ENCODE measurements at regions not wholly inside any gene's neighbourhood (a gene's known extent, or its start where the extent isn't known, plus 50 kb on each side); places are given as distances from the start of the nearest gene placed in this dataset.
"Not testable (repeated sequence)": the region's sequence is repeated elsewhere in the genome, so short reads cannot be mapped to it uniquely, and the experiment has no call there.

- no peak for FAIRE-seq
Observed at GRCh38 chr4:82171531-82172155, 202.1 kb downstream of the HNRNPD start.

- no peak for FAIRE-seq
Observed at GRCh38 chr4:82149750-82150149, 224.0 kb downstream of the HNRNPD start.

GRCh38 chr4:82145850-82146249 is 227.9 kb downstream of the HNRNPD start:
- no peak for FAIRE-seq

- no peak for FAIRE-seq
Observed at GRCh38 chr4:82140422-82140821, 233.4 kb downstream of the HNRNPD start.

GRCh38 chr4:82139287-82139686 is 234.5 kb downstream of the HNRNPD start:
- no peak for FAIRE-seq

GRCh38 chr4:82138374-82138773 is 235.4 kb downstream of the HNRNPD start:
- FAIRE-seq, result no peak

GRCh38 chr4:82136161-82136801 is 237.5 kb downstream of the HNRNPD start:
- no peak for FAIRE-seq

- FAIRE-seq, result no peak
Observed at GRCh38 chr4:82128355-82128754, 245.4 kb downstream of the HNRNPD start.

GRCh38 chr4:82126512-82127040 is 247.2 kb downstream of the HNRNPD start:
- no peak for FAIRE-seq

GRCh38 chr4:82125787-82126297 is 247.9 kb downstream of the HNRNPD start:
- no peak for FAIRE-seq

- no peak for FAIRE-seq
Observed at GRCh38 chr4:82124932-82125786, 248.6 kb downstream of the HNRNPD start.

GRCh38 chr4:82124365-82124764 is 249.4 kb downstream of the HNRNPD start:
- no peak for FAIRE-seq

- FAIRE-seq, result no peak
Observed at GRCh38 chr4:82123934-82124333, 249.9 kb downstream of the HNRNPD start.

- FAIRE-seq, result not testable (repeated sequence)
Observed at GRCh38 chr4:82115183-82115582, 258.6 kb downstream of the HNRNPD start.

- no peak for FAIRE-seq
Observed at GRCh38 chr4:82108506-82108905, 265.3 kb downstream of the HNRNPD start.

GRCh38 chr4:82104578-82104977 is 269.2 kb downstream of the HNRNPD start:
- no peak for FAIRE-seq

- no peak for FAIRE-seq
Observed at GRCh38 chr4:82099928-82100579, 273.7 kb downstream of the HNRNPD start.

- FAIRE-seq, result no peak
Observed at GRCh38 chr4:82097504-82097903, 276.3 kb downstream of the HNRNPD start.

- no peak for FAIRE-seq
Observed at GRCh38 chr4:82090717-82091116, 283.1 kb downstream of the HNRNPD start.

GRCh38 chr4:82084747-82085146 is 289.0 kb downstream of the HNRNPD start:
- no peak for FAIRE-seq

GRCh38 chr4:82077471-82077995 is 296.3 kb downstream of the HNRNPD start:
- FAIRE-seq, result not testable (repeated sequence)

- FAIRE-seq, result no peak
Observed at GRCh38 chr4:82076809-82077208, 297.0 kb downstream of the HNRNPD start.

All from colon (tissue), 2 donors.